NCI-H2196 treated with DMSO at 0.1 percent for 48 hours (cell line): ENCODE measurements at regions not wholly inside any gene's neighbourhood (a gene's known extent, or its start where the extent isn't known, plus 50 kb on each side); places are given as distances from the start of the nearest gene placed in this dataset.
A peak's percentile ranks its signal among the peaks of the same experiment; 100 is the strongest.

Experiments
- DNase-seq: peaks from one replicate; lab custom pipeline; 2025; ENCODE audit not compliant: unreplicated experiment; lab: John Stamatoyannopoulos, UW

DNA sequence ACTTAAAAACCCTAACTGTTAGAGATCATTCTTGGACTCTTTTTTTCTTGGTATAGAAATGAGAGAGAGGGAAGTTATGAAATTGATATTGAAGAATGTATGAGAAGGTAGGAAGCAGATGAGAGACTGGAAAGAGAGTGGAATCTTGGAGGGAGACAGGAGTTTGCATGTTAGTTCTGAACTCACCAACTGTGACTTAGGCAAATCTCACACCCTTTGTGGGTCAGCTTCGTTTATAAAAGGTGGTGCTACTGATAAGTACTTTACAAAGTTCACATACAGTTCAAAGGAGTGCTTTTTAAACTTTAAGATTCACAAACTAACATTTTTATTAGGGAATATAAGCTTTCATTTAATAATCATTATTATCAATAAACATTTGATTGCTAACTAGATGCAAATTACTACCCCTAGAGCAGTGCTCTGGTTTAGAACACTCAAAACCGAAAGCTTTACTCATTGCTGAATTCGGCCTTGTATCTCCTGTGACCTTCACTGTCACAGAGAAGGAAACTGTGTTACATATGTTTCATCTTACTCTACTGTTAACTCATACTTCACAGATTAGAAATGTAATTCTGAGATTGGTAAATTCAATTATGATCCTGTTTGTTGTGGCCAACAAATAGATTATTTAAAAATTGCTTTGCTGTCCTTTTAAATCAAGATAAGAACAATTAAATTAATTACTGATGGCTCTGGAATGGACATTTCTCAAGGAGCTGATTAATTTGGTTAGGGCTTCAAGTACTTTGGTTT lies 143.2 kb downstream of the RMI1 start:
- DNase-seq = no peak

DNA sequence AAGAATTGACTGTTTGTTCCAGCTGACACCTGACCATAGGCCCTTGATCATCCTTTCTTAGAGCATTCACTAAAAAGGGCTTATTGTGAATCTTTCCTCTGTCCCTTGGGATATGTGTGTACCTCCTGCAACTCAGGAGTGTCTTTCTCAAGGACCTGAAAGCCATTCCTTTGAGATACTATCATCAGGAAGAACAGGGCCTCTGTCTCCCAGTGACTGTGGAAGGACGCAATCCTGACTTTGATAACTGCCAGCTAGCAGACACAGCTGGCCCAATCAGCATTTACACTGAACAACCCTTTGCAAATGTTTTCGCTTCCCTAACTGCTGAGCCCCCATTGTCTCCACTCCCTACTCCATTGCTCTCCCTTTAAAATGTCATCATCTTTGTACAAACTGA lies 144.4 kb downstream of the RMI1 start:
- DNase-seq = no peak

DNA sequence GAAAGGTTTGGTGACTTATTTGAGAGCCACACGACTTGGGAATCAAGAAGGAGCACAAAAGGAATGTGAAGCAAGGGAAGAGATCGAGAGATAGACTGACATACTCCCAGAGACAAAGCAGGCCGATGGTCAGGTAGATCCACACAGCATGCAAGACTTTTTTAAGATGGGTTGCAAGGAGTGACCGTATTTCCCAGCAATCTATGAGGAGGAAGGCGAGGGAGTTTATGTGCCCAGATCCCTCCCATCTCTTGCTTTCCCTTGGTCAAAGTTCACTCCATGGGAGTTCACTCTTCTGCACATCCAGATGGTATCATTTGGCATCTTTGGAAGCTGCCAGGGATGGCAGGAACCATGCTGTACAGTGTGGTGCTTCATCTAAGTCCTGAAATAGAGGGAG lies 148.9 kb downstream of the RMI1 start:
- no peak for DNase-seq

DNA sequence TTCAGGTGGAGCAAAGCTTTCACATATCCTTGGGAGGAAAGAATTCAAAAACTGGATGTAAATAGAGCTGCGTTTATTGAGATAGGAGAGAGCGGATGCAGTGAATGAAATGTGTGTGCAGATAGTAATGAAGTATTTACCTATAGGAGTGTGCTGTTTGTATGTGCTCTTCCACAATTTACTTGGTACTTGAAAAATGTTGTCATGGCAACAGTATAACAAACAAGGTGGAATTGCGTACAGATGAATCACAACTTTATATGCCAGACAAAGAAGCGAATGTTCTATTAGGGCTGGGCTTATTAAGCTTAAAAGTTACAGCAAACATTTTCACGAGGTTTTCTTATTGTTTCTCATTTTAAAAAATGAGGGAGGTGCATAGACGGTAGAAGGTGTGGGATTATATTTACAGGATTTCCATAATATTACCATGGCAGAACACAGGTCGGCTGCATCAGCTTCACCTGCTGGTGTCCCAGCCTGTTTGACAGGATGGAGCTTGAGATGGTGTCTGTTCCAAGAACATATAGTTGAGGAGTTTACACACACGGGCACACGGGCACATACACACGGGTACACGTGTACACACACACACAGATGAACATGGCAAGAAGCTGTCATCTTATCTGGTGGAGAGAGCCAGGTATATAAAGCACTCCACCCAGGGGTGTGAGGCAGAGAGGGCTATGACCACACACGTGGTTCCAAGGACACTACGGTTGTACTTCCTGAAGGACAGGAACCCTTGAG lies 155.7 kb downstream of the RMI1 start:
- DNase-seq = no peak

DNA sequence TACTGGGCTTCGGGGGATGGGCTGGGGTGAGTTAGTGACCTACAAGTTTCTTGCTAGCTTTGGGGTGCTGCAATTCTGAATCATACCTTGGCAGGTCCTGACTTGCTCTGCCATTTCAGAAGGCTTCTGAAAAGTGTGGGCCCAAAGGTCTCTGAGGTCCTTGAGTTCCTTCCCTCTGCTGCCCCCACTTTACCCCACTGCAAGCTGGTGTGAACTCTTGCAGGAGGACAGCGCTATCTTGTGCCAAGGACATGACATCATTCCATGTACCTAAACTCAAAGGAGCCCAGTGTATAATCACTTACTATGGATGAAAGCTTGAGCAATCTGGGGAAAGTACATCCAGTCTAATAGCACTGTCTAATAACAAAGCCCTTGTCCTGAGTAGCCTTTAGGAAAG lies 157.4 kb downstream of the RMI1 start:
- DNase-seq = no peak

- no peak for DNase-seq
Measured at GRCh38 chr9:84138541-84138940, 157.9 kb downstream of the RMI1 start.

DNA sequence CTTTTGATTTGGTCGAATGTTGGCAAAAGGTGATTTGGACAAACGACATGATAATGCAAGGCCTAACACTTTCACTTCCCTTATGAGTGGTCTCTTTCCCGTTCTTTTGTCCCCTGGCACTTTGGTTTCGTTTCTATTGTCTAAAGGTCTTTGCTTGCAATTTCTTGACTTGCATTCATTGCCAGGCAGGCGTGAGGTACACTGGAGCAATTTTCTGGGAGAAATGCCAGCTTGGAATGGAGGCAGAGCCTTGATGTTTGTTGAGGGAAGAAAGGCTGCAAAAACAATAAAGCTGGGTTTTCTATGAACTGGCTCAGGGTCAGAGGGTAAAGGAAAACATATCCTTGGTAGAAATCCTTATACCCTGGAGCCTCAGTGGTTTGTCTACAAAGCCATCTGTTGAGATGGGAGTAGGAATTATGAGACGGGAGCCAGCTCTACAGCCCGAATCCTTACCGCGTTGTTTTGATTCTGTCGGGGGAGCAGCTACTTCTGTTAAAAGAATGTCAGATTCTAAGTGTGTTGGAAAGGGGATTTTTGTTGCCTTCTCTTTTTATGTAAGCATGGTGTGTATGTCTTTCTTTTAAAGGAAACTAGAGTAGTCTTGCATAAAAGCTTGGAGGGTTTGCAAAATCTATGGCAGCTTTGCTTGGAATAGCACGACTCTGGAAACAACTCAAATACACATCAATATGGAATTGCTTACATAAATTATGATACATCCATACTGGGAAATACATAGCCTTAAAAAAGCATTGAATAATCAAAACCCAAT lies 158.9 kb downstream of the RMI1 start:
- DNase-seq = peak; percentile 64

DNA sequence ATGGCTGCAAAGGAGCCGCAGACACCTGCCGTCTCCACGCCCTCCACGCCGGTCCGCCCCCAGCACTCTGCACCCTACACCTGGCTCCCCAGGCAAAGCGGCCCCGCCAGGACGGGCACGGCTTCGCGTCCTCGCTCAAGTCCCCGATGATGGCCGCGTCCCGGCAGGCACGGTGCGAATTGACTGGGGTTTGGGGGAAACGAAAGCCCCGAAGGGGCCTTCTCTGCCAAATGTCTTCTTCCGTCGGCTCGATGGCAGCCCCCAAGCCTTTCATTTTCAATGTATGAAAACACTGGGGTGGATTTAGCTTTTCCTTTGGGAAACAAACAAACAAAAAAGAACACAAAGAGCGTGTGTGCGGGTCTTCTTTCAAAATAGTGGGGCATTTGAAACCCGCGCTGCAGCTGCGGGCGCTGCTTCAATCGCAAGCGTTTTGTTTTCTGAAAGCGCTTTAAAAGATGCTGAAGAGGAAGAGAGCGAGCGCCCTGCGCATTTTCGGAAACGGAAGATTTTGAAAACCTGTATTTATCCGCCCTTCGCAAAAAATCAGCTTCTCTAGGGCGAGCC lies 160.0 kb downstream of the RMI1 start:
- DNase-seq = no peak

GRCh38 chr9:84141741-84142370 lies 161.3 kb downstream of the RMI1 start:
- DNase-seq = no peak

DNA sequence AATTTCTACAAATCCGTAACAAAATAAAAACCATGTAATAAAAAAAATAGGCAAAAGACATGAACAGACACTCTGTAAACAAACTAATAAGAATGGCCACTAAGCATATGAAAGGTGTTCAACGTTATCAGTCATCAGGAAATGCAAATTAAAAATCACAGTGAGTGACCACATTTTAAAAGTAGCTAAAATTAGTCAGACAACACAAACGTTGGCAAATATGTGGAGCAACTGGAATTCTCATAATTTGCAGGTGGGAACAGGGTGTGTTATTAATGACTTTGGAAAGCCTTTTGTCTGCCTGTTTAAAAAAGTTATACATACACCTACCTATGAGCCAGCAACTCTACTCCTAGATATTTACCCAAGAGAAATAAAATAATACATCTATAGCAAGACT lies 164.4 kb downstream of the RMI1 start:
- no peak for DNase-seq

- DNase-seq = no peak
Measured at GRCh38 chr9:84145780-84146179, 165.2 kb downstream of the RMI1 start.

- DNase-seq = no peak
Measured at GRCh38 chr9:84146893-84147710, 166.5 kb downstream of the RMI1 start.

- no peak for DNase-seq
Measured at GRCh38 chr9:84151236-84151635, 170.6 kb downstream of the RMI1 start.

DNA sequence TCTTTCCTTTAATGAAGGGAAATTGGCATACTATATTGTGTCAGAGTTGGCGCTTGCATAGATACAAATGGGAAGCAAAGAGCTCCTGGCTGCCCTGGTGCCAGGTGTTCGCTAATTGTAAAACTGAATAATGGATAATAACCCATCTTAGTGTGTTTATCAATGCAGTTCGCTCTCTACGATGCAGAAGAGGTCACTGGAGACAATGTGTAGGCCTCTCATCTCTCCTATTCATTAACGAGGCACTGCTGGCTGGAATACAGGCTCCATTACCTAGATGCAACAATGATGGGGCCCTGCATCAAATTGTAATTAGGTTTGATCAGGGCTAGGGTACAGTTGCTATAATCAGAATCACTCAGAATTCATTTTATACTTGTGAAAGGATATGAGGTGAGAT lies 171.0 kb downstream of the RMI1 start:
- no peak for DNase-seq

GRCh38 chr9:84152204-84152603 lies 171.6 kb downstream of the RMI1 start:
- no peak for DNase-seq

GRCh38 chr9:84153885-84154284 lies 173.3 kb downstream of the RMI1 start:
- no peak for DNase-seq

- DNase-seq = no peak
Measured at GRCh38 chr9:84154320-84154719, 173.7 kb downstream of the RMI1 start.

GRCh38 chr9:84163052-84163650 lies 177.4 kb downstream of the SLC28A3 start:
- DNase-seq = no peak

DNA sequence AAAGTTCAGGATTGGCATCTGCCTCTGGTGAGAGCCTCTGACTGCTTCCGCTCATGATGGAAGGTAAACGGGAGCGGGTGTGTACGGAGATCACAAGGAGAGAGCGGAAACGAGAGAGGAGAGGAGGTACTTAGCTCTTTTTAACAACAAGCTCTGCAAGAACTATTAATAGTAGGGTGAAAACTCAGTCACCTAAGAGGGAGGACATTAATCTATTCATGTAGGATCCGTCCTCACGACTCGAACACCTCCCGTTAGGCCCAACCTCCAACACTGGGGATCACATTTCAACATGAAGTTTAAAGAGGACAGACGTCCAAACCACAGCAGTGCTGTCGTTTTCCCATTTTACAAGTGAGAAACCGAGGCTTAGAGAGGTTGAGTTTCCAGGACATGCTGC lies 173.7 kb downstream of the SLC28A3 start:
- peak; percentile 55 for DNase-seq

DNA sequence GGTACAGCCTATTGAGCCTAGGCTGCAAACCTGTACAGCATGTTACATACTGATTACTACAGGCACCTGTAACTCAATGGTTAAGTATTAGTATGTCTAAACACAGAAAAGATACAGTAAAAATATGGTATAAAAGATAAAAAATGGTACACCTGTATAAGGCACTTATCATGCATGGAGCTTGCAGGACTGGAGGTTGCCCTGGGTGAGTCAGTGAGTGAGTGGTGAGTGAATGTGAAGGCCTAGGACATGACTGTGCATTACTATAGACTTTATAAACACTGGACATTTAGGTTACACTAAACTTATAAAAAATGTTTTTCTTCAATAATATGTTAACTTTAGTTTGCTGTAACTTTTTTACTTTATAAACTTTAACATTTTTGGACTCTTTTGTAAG lies 171.3 kb downstream of the SLC28A3 start:
- no peak for DNase-seq
